Neuronal stem cell (in vitro differentiated cells): ENCODE measurements at regions not wholly inside any gene's neighbourhood (a gene's known extent, or its start where the extent isn't known, plus 50 kb on each side); places are given as distances from the start of the nearest gene placed in this dataset.

Source experiments
- DNase-seq: peaks from one replicate; pipeline ENCODE4 v3.0.0-alpha.2; 2013; ENCODE audit warnings: low spot score
- H2AFZ ChIP-seq: one replicate; pipeline ENCODE4 v1.6.1; 2013; ENCODE audit warnings: mild to moderate bottlenecking, low read length, inconsistent platforms
- H2AK5ac ChIP-seq: 2 replicates; pipeline ENCODE4 v1.6.1; 2013; ENCODE audit warnings: low read depth, mild to moderate bottlenecking, inconsistent platforms, low read length, moderate library complexity, mixed read lengths
- H2BK120ac ChIP-seq: 2 replicates; pipeline ENCODE4 v1.6.1; 2013; ENCODE audit warnings: low read depth, mild to moderate bottlenecking, inconsistent platforms, low read length, moderate library complexity, mixed read lengths
- H2BK12ac ChIP-seq: one replicate; pipeline ENCODE4 v1.6.1; 2013; ENCODE audit warnings: low read length, inconsistent platforms
- H2BK15ac ChIP-seq: 2 replicates; pipeline ENCODE4 v1.6.1; 2013; ENCODE audit warnings: mild to moderate bottlenecking, low read length, inconsistent platforms, mixed read lengths
- H2BK5ac ChIP-seq: one replicate; pipeline ENCODE4 v1.6.1; 2013; ENCODE audit warnings: inconsistent platforms, mild to moderate bottlenecking, low read length, moderate library complexity
- H3K14ac ChIP-seq: one replicate; pipeline ENCODE4 v1.6.1; 2013; ENCODE audit warnings: low read length, inconsistent platforms
- H3K18ac ChIP-seq: 2 replicates; pipeline ENCODE4 v1.6.1; 2013; ENCODE audit warnings: low read length, inconsistent platforms
- H3K23ac ChIP-seq: 2 replicates; pipeline ENCODE4 v1.6.1; 2013; ENCODE audit warnings: low read depth, mild to moderate bottlenecking, mixed read lengths, low read length, inconsistent platforms; ENCODE audit not compliant: poor library complexity
- H3K27ac ChIP-seq: replicated peaks from 3 replicates; pipeline ENCODE4 v1.5.1; 2013; ENCODE audit warnings: low read length, inconsistent platforms
- H3K27me3 ChIP-seq, 3 experiments: 2 replicates each; pipeline ENCODE4 v1.6.1; 2013; ENCODE audit warnings: low read length in 3 of 3, mild to moderate bottlenecking in 2 of 3, inconsistent platforms in 1 of 3, low read depth in 1 of 3, mixed read lengths in 1 of 3, moderate library complexity in 1 of 3; ENCODE audit not compliant: control insufficient read depth in 3 of 3, insufficient read depth in 3 of 3
- H3K36me3 ChIP-seq, 2 donors: replicated peaks in 1 of 2; 2 replicates each; pipeline ENCODE4 v1.6.1; 2013; ENCODE audit warnings: low read length in 2 of 2; ENCODE audit not compliant: control insufficient read depth in 2 of 2, insufficient read depth in 2 of 2
- H3K4ac ChIP-seq: 2 replicates; pipeline ENCODE4 v1.6.1; 2013; ENCODE audit warnings: inconsistent platforms, mild to moderate bottlenecking, low read length, moderate library complexity
- H3K4me1 ChIP-seq, 2 donors: 1 replicate in 1 of 2; 2 replicates in 1 of 2; pipeline ENCODE4 v1.6.1; 2013; ENCODE audit warnings: low read length in 2 of 2, low read depth in 1 of 2; ENCODE audit not compliant: control insufficient read depth in 2 of 2, insufficient read depth in 1 of 2
- H3K4me2 ChIP-seq: one replicate; pipeline ENCODE4 v1.6.1; 2013; ENCODE audit warnings: mild to moderate bottlenecking, low read length, inconsistent platforms; ENCODE audit not compliant: insufficient read depth, poor library complexity, severe bottlenecking
- H3K4me3 ChIP-seq, 2 donors: 2 replicates each; pipeline ENCODE4 v1.5.1; 2013; ENCODE audit warnings: low read length in 2 of 2, mild to moderate bottlenecking in 2 of 2, inconsistent platforms in 1 of 2, moderate library complexity in 1 of 2
- H3K79me1 ChIP-seq: one replicate; pipeline ENCODE4 v1.6.1; 2013; ENCODE audit warnings: low read depth, mild to moderate bottlenecking, inconsistent platforms, low read length, moderate library complexity
- H3K9ac ChIP-seq: one replicate; pipeline ENCODE4 v1.6.1; 2013; ENCODE audit warnings: mild to moderate bottlenecking, low read depth, low read length, inconsistent platforms; ENCODE audit not compliant: poor library complexity
- H3K9me3 ChIP-seq, 2 donors: replicated peaks in 1 of 2; 2 replicates each; pipeline versions ENCODE3 to v1.6.1; 2013; ENCODE audit warnings: low read length in 2 of 2, mild to moderate bottlenecking in 2 of 2, inconsistent platforms in 1 of 2, low read depth in 1 of 2, mixed read lengths in 1 of 2, moderate library complexity in 1 of 2; ENCODE audit not compliant: control insufficient read depth in 2 of 2, insufficient read depth in 1 of 2
- H4K8ac ChIP-seq: one replicate; pipeline ENCODE4 v1.6.1; 2013; ENCODE audit warnings: low read depth, mild to moderate bottlenecking, inconsistent platforms, low read length, moderate library complexity
- H4K91ac ChIP-seq: one replicate; pipeline ENCODE4 v1.6.1; 2013; ENCODE audit warnings: low read length, low read depth, mild to moderate bottlenecking, inconsistent platforms; ENCODE audit not compliant: poor library complexity
- WGBS, 2 donors: extraction: QIAGEN DNeasy Blood & Tissue Kit; methylation state at CpG; one replicate each; pipeline ENCODE4 v1.1.7; 2013; ENCODE audit warnings: missing lambda C conversion rate in 2 of 2, mixed read lengths in 1 of 2; ENCODE audit not compliant: insufficient read length in 2 of 2, insufficient replicate concordance in 1 of 2; ENCODE audit errors: extremely low coverage in 2 of 2; 5-methylcytosine and 5-hydroxymethylcytosine counted together

- Histone ChIP-seq H4K8ac (no peak overlapping the region), H2AK5ac (no peak overlapping the region)
Observed at GRCh38 chr14:87705439-87705896, 287.5 kb downstream of the GALC start.

DNA sequence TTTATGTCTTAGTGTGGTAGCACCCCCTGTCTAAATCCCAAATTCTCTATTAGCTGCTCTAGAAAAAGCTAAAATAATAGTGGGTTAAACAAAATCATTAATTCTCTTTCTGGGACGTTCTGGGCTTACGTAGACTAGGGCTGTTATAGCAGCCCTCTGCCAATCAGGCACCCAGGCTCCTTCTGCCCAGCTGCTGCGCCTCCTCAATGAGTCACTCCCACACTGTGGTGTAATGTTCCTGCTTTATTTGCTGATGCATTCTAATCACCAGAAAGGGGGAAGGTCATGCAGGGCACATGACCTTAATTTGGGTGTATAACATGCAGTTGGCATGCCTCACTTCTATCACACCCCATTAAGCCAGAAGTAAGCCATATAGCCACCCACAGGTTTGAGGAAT, 294.5 kb downstream of the GALC start:
- H3K79me1 ChIP-seq: no peaks in the 10 kb centered on the region
- H2BK120ac ChIP-seq: no peak overlapping the region
- H3K23ac ChIP-seq: no peak overlapping the region
- no peaks in the 10 kb centered on the region for H3K9me3 ChIP-seq
- no peak overlapping the region for H4K91ac ChIP-seq
- no peak overlapping the region for H2BK5ac ChIP-seq
- peaks cover 0 to 7% of the 10 kb centered on the region in 2 donors for H3K4me1 ChIP-seq
- H2BK12ac ChIP-seq: no peak overlapping the region
- no peak for DNase-seq
- H3K18ac ChIP-seq: no peak overlapping the region
- H3K27me3 ChIP-seq: no peaks in the 10 kb centered on the region
- no peak overlapping the region for H4K8ac ChIP-seq
- H3K4ac ChIP-seq: no peak overlapping the region
- no peak overlapping the region for H2AFZ ChIP-seq
- H3K9ac ChIP-seq: no peak overlapping the region
- H2BK15ac ChIP-seq: no peak overlapping the region
- H3K4me2 ChIP-seq: no peak overlapping the region
- H3K4me3 ChIP-seq: no peak overlapping the region
- no CpG with 5 or more reads among the region's 3 CpGs for WGBS, 2 donors
- no peak overlapping the region for H3K14ac ChIP-seq
- H2AK5ac ChIP-seq: no peak overlapping the region
- H3K36me3 ChIP-seq: no peaks in the 10 kb centered on the region
- no peak overlapping the region for H3K27ac ChIP-seq

More at GRCh38 chr14:87705439-87705896, 287.5 kb downstream of the GALC start:
- H3K36me3 ChIP-seq: no peaks in the 10 kb centered on the region
- no peaks in the 10 kb centered on the region for H3K27me3 ChIP-seq
- no peak overlapping the region for H3K4me2 ChIP-seq
- H3K23ac ChIP-seq: no peak overlapping the region
- no peak overlapping the region for H2AFZ ChIP-seq
- WGBS, 2 donors: no CpG with 5 or more reads among the region's 1 CpG
- H3K14ac ChIP-seq: no peak overlapping the region
- H3K4me3 ChIP-seq: no peak overlapping the region
- no peak overlapping the region for H2BK120ac ChIP-seq
- no peaks in the 10 kb centered on the region for H3K9me3 ChIP-seq
- no peak overlapping the region for H3K27ac ChIP-seq
- no peaks in the 10 kb centered on the region for H3K4me1 ChIP-seq
- no peak overlapping the region for H3K4ac ChIP-seq
- H3K18ac ChIP-seq: no peak overlapping the region
- H3K79me1 ChIP-seq: no peaks in the 10 kb centered on the region
- no peak overlapping the region for H2BK15ac ChIP-seq
- no peak overlapping the region for H3K9ac ChIP-seq
- DNase-seq: no peak
- H2BK12ac ChIP-seq: no peak overlapping the region
- H2BK5ac ChIP-seq: no peak overlapping the region
- H4K91ac ChIP-seq: no peak overlapping the region

- Histone ChIP-seq H2AFZ (no peak overlapping the region), H3K4me3 (no peak overlapping the region), H4K8ac (no peak overlapping the region), H2AK5ac (no peak overlapping the region), H2BK15ac (no peak overlapping the region), H2BK12ac (no peak overlapping the region), H4K91ac (no peak overlapping the region), H3K36me3 (no peaks in the 10 kb centered on the region), H3K4me1 (peaks cover 0 to 7% of the 10 kb centered on the region in 2 donors), H3K27me3 (no peaks in the 10 kb centered on the region), H3K9me3 (no peaks in the 10 kb centered on the region), H3K18ac (peak overlapping the region; percentile 4), H3K79me1 (no peaks in the 10 kb centered on the region), H3K23ac (no peak overlapping the region), H2BK120ac (no peak overlapping the region), H3K4me2 (no peak overlapping the region), H3K27ac (no peak overlapping the region), H2BK5ac (no peak overlapping the region), H3K4ac (no peak overlapping the region), H3K14ac (no peak overlapping the region), H3K9ac (peak overlapping the region; percentile 25)
- no peak for DNase-seq
- WGBS, 2 donors: no CpG with 5 or more reads among the region's 1 CpG
Observed at GRCh38 chr14:87696485-87696884, 296.5 kb downstream of the GALC start.

GRCh38 chr14:87691042-87691881, 301.7 kb downstream of the GALC start:
- Histone ChIP-seq H3K4ac (no peak overlapping the region), H2AK5ac (no peak overlapping the region), H4K91ac (no peak overlapping the region), H3K9ac (no peak overlapping the region), H3K4me2 (no peak overlapping the region), H3K27me3 (no peaks in the 10 kb centered on the region), H3K14ac (no peak overlapping the region), H3K4me3 (no peak overlapping the region), H3K27ac (no peak overlapping the region), H2BK15ac (no peak overlapping the region), H2BK120ac (no peak overlapping the region), H2BK5ac (no peak overlapping the region), H4K8ac (no peak overlapping the region), H3K36me3 (no peaks in the 10 kb centered on the region), H2BK12ac (no peak overlapping the region), H2AFZ (no peak overlapping the region), H3K4me1 (peaks cover 2 to 4% of the 10 kb centered on the region in 2 donors), H3K9me3 (no peaks in the 10 kb centered on the region), H3K79me1 (no peaks in the 10 kb centered on the region), H3K18ac (no peak overlapping the region), H3K23ac (no peak overlapping the region)
- DNase-seq: no peak
- WGBS, 2 donors: no CpG with 5 or more reads among the region's 15 CpGs
